ENCODE measurements at regions not wholly inside any gene's neighbourhood (a gene's known extent, or its start where the extent isn't known, plus 50 kb on each side); places are given as distances from the start of the nearest gene placed in this dataset.

GRCh38 chr1:68994096-68994495, 497.2 kb upstream of the DEPDC1 start:
- H3K36me3 ChIP-seq = no peaks in the 10 kb centered on the region
- no peak for ATAC-seq
- no peak for TF ChIP-seq CTCF (IDR thresholded peaks at IDR 0.05)
- TF ChIP-seq POLR2A (IDR thresholded peaks at IDR 0.05) = no peak
- TF ChIP-seq EP300 (IDR thresholded peaks at IDR 0.05) = no peak
- TF ChIP-seq POLR2AphosphoS5 (IDR thresholded peaks at IDR 0.05) = no peak
- no peaks in the 10 kb centered on the region for H3K4me1 ChIP-seq
- no peak overlapping the region for H3K4me3 ChIP-seq
- no peaks in the 10 kb centered on the region for H3K27me3 ChIP-seq
- peaks cover 0 to 3% (median 0%) of the 10 kb centered on the region in 3 donors for H3K9me3 ChIP-seq
- H3K27ac ChIP-seq = no peak overlapping the region
- WGBS, 2 donors (ENCODE audit: low coverage in 1 of 2) = 54% methylated on average over 4 of the region's 4 CpGs; no CpG with 5 or more reads in 1 of the 2 donors

GRCh38 chr1:69016468-69016867, 519.6 kb upstream of the DEPDC1 start:
- no peak for ATAC-seq
- TF ChIP-seq POLR2AphosphoS5 (IDR thresholded peaks at IDR 0.05) (no peak), EP300 (IDR thresholded peaks at IDR 0.05) (no peak), POLR2A (IDR thresholded peaks at IDR 0.05) (no peak), CTCF (IDR thresholded peaks at IDR 0.05) (no peak)

GRCh38 chr1:69029649-69030048, 532.8 kb upstream of the DEPDC1 start:
- ATAC-seq = no peak
- H3K27me3 ChIP-seq = no peaks in the 10 kb centered on the region
- TF ChIP-seq EP300 (IDR thresholded peaks at IDR 0.05) = no peak
- TF ChIP-seq POLR2A (IDR thresholded peaks at IDR 0.05) = no peak
- no peak for TF ChIP-seq POLR2AphosphoS5 (IDR thresholded peaks at IDR 0.05)
- TF ChIP-seq CTCF (IDR thresholded peaks at IDR 0.05) = no peak
- H3K4me1 ChIP-seq = no peaks in the 10 kb centered on the region
- no peak overlapping the region for H3K4me3 ChIP-seq
- H3K27ac ChIP-seq = no peak overlapping the region
- peaks cover 0 to 23% (median 0%) of the 10 kb centered on the region in 3 donors for H3K9me3 ChIP-seq
- H3K36me3 ChIP-seq = no peaks in the 10 kb centered on the region
- WGBS, 2 donors (ENCODE audit: low coverage in 1 of 2) = no CpG with 5 or more reads among the region's 3 CpGs

More at GRCh38 chr1:69016468-69016867, 519.6 kb upstream of the DEPDC1 start:
- no peak overlapping the region for H3K27ac ChIP-seq
- no peak overlapping the region for H3K4me3 ChIP-seq
- no peaks in the 10 kb centered on the region for H3K36me3 ChIP-seq
- no peaks in the 10 kb centered on the region for H3K27me3 ChIP-seq
- no peaks in the 10 kb centered on the region for H3K4me1 ChIP-seq
- peaks cover 0 to 4% (median 0%) of the 10 kb centered on the region in 3 donors for H3K9me3 ChIP-seq

GRCh38 chr1:69038379-69038778, 529.3 kb upstream of the LRRC7 start:
- Histone ChIP-seq H3K27me3 (no peaks in the 10 kb centered on the region), H3K36me3 (no peaks in the 10 kb centered on the region), H3K9me3 (peaks cover 0 to 24% (median 0%) of the 10 kb centered on the region in 3 donors), H3K4me1 (no peaks in the 10 kb centered on the region), H3K4me3 (no peak overlapping the region), H3K27ac (no peak overlapping the region)
- ATAC-seq = no peak
- TF ChIP-seq CTCF (IDR thresholded peaks at IDR 0.05) (no peak), POLR2A (IDR thresholded peaks at IDR 0.05) (no peak), EP300 (IDR thresholded peaks at IDR 0.05) (no peak), POLR2AphosphoS5 (IDR thresholded peaks at IDR 0.05) (no peak)

- 80 to 100% methylated on average over 1 of the region's 1 CpG for WGBS, 2 donors (ENCODE audit: low coverage in 1 of 2)
- no peak overlapping the region for H3K27ac ChIP-seq
Observed at GRCh38 chr1:69045572-69045971, 522.1 kb upstream of the LRRC7 start.

More at GRCh38 chr1:69045572-69045971, 522.1 kb upstream of the LRRC7 start:
- Histone ChIP-seq H3K9me3 (no peaks in the 10 kb centered on the region), H3K27me3 (no peaks in the 10 kb centered on the region), H3K4me1 (no peaks in the 10 kb centered on the region), H3K4me3 (no peak overlapping the region), H3K36me3 (no peaks in the 10 kb centered on the region)
- ATAC-seq = no peak
- TF ChIP-seq POLR2AphosphoS5 (IDR thresholded peaks at IDR 0.05) = no peak
- TF ChIP-seq EP300 (IDR thresholded peaks at IDR 0.05) = no peak
- TF ChIP-seq CTCF (IDR thresholded peaks at IDR 0.05) = no peak
- no peak for TF ChIP-seq POLR2A (IDR thresholded peaks at IDR 0.05)

Data from gastroesophageal sphincter (tissue), 4 donors.